HepG2 (cell line): ENCODE measurements at regions not wholly inside any gene's neighbourhood (a gene's known extent, or its start where the extent isn't known, plus 50 kb on each side); places are given as distances from the start of the nearest gene placed in this dataset.

Source experiments
- ATAC-seq: fragments of 200-7000 bp; cut with Tn5 transposase; 3 replicates; pipeline ENCODE4 v1.9.1; 2020; ENCODE audit warnings: mild to moderate bottlenecking, moderate library complexity
- BruUV-seq: library from RNA; stranded (reverse); fragments of 400-500 nt; replicated peaks from 2 replicates; lab custom pipeline; 2021; lab: Mats Ljungman, UMichigan
- CTCF ChIA-PET: fragments of 300-600 bp; formaldehyde crosslinking; extraction: SDS; loops from one replicate; lab custom pipeline; 2021; ENCODE audit warnings: low total read pairs, inconsistent platforms, low intra/inter-chr PET ratio; lab: Yijun Ruan, JAX
- POLR2A ChIA-PET: fragments of 350-600 bp; sonication (Branson Sonifier 250); formaldehyde crosslinking; loops from one replicate; lab custom pipeline; 2020; ENCODE audit warnings: antibody characterized with exemption, inconsistent platforms; lab: Yijun Ruan, JAX
- DNase-seq: peaks from one replicate; pipeline ENCODE4 v3.0.0-alpha.2; 2015; ENCODE audit warnings: low spot score
- FAIRE-seq: peaks from 3 replicates; lab custom pipeline; 2011; peaks lifted over from hg19 to GRCh38; lab: Jason Lieb, UNC
- H2AFZ ChIP-seq: one replicate; pipeline ENCODE4 v1.6.1; 2011; ENCODE audit warnings: low read length, inconsistent platforms
- H3K27ac ChIP-seq: fragments of 300-600 bp; 3 replicates; pipeline ENCODE4 v1.8.0; 2011; ENCODE audit warnings: mixed run types, mild to moderate bottlenecking, mixed read lengths, low read length, inconsistent platforms; ENCODE audit not compliant: insufficient read depth; ENCODE audit errors: extremely low read length
- H3K27me3 ChIP-seq, 2 experiments: fragments of 200-600 bp in 1 of 2; 2 replicates in 1 of 2; 3 replicates in 1 of 2; pipeline versions ENCODE4 v1.6.0 to v1.8.0; 2011; ENCODE audit warnings: low read length in 2 of 2, mild to moderate bottlenecking in 2 of 2, moderate library complexity in 2 of 2, inconsistent platforms in 1 of 2; ENCODE audit not compliant: insufficient read depth in 2 of 2, control insufficient read depth in 1 of 2
- H3K36me3 ChIP-seq, 2 experiments: fragments of 200-600 bp in 1 of 2; replicated peaks in 1 of 2; 2 replicates in 1 of 2; 3 replicates in 1 of 2; pipeline versions ENCODE4 v1.5.1 to v1.8.0; 2011; ENCODE audit warnings: low read length in 2 of 2, inconsistent platforms in 1 of 2; ENCODE audit not compliant: insufficient read depth in 2 of 2, control insufficient read depth in 1 of 2
- H3K4me1 ChIP-seq: 2 replicates; pipeline ENCODE4 v1.5.1; 2012; ENCODE audit warnings: low read length, inconsistent platforms; ENCODE audit not compliant: insufficient read depth
- H3K4me2 ChIP-seq: 2 replicates; pipeline ENCODE4 v1.6.0; 2011; ENCODE audit warnings: low read depth, low read length, inconsistent platforms
- H3K4me3 ChIP-seq, 3 experiments: fragments of 200-600 bp in 1 of 3; sonication (generic), shearing (Covaris generic) in 1 of 3; replicated peaks in 1 of 3; 2 replicates each; pipeline ENCODE4 v1.5.1; 2011 to 2016; ENCODE audit warnings: low read length in 3 of 3, inconsistent platforms in 2 of 3, low read depth in 2 of 3, mild to moderate bottlenecking in 2 of 3, control low read depth in 1 of 3, mixed read lengths in 1 of 3; ENCODE audit not compliant: insufficient read depth in 1 of 3
- H3K79me2 ChIP-seq: one replicate; pipeline ENCODE4 v1.6.1; 2011; ENCODE audit warnings: low read length, inconsistent platforms; ENCODE audit not compliant: insufficient read depth
- H3K9ac ChIP-seq: 2 replicates; pipeline ENCODE4 v1.6.0; 2011; ENCODE audit warnings: mild to moderate bottlenecking, low read depth, low read length, inconsistent platforms; ENCODE audit not compliant: insufficient read depth
- H3K9me3 ChIP-seq: 2 replicates; pipeline ENCODE4 v1.5.1; 2012; ENCODE audit warnings: mild to moderate bottlenecking, low read length
- H4K20me1 ChIP-seq: 2 replicates; pipeline ENCODE4 v1.6.0; 2011; ENCODE audit warnings: inconsistent platforms, mild to moderate bottlenecking, low read length, moderate library complexity; ENCODE audit not compliant: insufficient read depth
- RAD21 ChIP-seq: fragments of 450-650 bp; formaldehyde crosslinking; IDR thresholded peaks from 2 replicates; pipeline ENCODE4 v1.5.0; 2020; ENCODE audit warnings: mild to moderate bottlenecking
- SMC3 ChIP-seq: IDR thresholded peaks from 2 replicates; pipeline ENCODE4 v1.6.1; 2011; ENCODE audit warnings: low read length, improper control_type of control experiment
- ZFP36L1 ChIP-seq: sonication (generic); formaldehyde crosslinking; IDR thresholded peaks from 2 replicates; pipeline ENCODE4 v1.8.0; 2022; ENCODE audit warnings: mild to moderate bottlenecking, missing genetic modification reagents, moderate library complexity
- ZFP41 ChIP-seq: sonication (generic); formaldehyde crosslinking; IDR thresholded peaks from 2 replicates; pipeline ENCODE4 v1.4.0; 2020; ENCODE audit warnings: mild to moderate bottlenecking, missing genetic modification reagents, borderline replicate concordance
- WGBS: methylation state at CpG from one replicate; pipeline ENCODE4 v1.1.6; 2017; ENCODE audit warnings: low lambda C conversion rate; 5-methylcytosine and 5-hydroxymethylcytosine counted together
- in situ Hi-C: cut with HindIII; loops from 2 replicates; pipeline ENCODE4 v1.10.0; 2017; ENCODE audit warnings: low pct_unique_long_range_greater_than_20kb; ENCODE audit not compliant: extremely low pct_ligation_motif_present
- intact Hi-C: fragments of 100-400 bp; cut with micrococcal nuclease; formaldehyde crosslinking; loops from one replicate; pipeline ENCODE4 v1.10.0; 2022; ENCODE audit not compliant: unreplicated experiment
- TF ChIP-seq, protein P1 (sequence below): sonication (generic); formaldehyde crosslinking; IDR thresholded peaks from 2 replicates; pipeline ENCODE4 v1.5.0; 2020; ENCODE audit warnings: mild to moderate bottlenecking, missing genetic modification reagents, moderate library complexity
- TF ChIP-seq, protein P2 (sequence below): sonication (generic); formaldehyde crosslinking; IDR thresholded peaks from 2 replicates; pipeline ENCODE4 v1.8.1; 2022; ENCODE audit warnings: low read depth, mild to moderate bottlenecking, missing genetic modification reagents
- TF ChIP-seq, protein P3 (sequence below): sonication (generic); formaldehyde crosslinking; IDR thresholded peaks from 2 replicates; pipeline ENCODE4 v1.5.1; 2020; ENCODE audit warnings: mild to moderate bottlenecking, missing genetic modification reagents
- TF ChIP-seq, protein P4 (sequence below): sonication (generic); formaldehyde crosslinking; IDR thresholded peaks from 2 replicates; pipeline ENCODE4 v1.5.1; 2020; ENCODE audit warnings: mild to moderate bottlenecking, missing genetic modification reagents, borderline replicate concordance

DNA sequence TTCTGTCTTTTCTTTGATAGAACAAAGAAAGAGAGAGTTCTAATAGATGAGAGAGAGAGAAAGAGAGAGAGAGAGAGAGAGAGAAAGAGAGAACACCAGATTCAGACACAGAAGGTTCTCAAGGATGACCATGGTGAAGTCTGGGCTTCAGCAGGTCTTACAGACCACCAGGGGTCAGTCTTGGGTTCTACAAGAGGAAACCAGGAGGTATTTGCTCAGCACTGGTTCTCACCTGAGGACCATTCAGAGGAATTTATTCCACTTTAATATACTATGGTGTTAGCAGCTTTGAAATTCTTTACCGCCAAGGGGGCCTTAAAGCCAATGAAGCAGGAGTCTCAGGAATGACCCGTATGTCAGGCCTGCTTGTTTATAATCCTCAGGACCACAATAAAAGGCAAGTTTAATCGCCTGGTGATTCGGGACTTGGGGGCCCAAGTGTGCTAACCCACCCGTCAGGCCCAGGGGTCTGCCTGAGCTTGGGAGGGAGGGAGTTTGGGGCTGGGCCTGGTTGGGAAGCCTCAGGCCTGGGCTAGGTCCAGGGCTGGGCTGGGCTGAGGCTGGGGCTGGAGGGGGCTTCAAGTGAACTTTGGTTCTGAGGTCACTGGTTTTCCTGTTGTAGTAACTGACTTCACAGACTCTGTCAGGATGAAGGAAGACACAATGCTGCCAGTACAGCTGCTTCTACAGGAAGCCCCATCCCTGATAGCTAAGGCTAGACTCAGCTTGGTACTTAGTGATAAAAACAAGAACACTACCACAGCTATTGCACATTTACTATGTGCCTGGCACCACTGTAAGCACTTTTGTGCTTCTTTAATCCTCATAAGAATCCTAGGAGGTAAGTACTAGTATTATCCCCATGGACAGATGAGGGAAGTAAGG is 179.2 kb upstream of the ZBED5 start:
- DNase-seq (peak; percentile 64), FAIRE-seq (peak; percentile 75), ATAC-seq (peak; percentile 89)
- Histone ChIP-seq H2AFZ (no peak overlapping the region), H3K36me3 (no peaks in the 10 kb centered on the region), H4K20me1 (no peaks in the 10 kb centered on the region), H3K9me3 (no peaks in the 10 kb centered on the region), H3K27me3 (peaks cover 2 to 3% of the 10 kb centered on the region in 2 experiments; a peak in 4 of 5 replicates), H3K4me1 (no peaks in the 10 kb centered on the region), H3K4me3 (no peak overlapping the region), H3K9ac (no peak overlapping the region), H3K79me2 (no peaks in the 10 kb centered on the region), H3K27ac (no peak overlapping the region), H3K4me2 (no peak overlapping the region)
- in situ Hi-C loops = no loop called here
- no TSS peak for BruUV-seq
- intact Hi-C loops = loop anchor here (2.0 kb wide), 1 partner anchor 230 kb away; no protein-coding TSS in a partner anchor
- POLR2A ChIA-PET = no interaction called here
- CTCF ChIA-PET = interaction anchor here (0.7 to 2.0 kb wide), 4 partner anchors 121 to 754 kb away, joined by 3 to 12 read pairs (median 6); no protein-coding TSS in a partner anchor
- 35% methylated on average over 5 of the region's 5 CpGs for WGBS
- TF ChIP-seq, protein P1, sequence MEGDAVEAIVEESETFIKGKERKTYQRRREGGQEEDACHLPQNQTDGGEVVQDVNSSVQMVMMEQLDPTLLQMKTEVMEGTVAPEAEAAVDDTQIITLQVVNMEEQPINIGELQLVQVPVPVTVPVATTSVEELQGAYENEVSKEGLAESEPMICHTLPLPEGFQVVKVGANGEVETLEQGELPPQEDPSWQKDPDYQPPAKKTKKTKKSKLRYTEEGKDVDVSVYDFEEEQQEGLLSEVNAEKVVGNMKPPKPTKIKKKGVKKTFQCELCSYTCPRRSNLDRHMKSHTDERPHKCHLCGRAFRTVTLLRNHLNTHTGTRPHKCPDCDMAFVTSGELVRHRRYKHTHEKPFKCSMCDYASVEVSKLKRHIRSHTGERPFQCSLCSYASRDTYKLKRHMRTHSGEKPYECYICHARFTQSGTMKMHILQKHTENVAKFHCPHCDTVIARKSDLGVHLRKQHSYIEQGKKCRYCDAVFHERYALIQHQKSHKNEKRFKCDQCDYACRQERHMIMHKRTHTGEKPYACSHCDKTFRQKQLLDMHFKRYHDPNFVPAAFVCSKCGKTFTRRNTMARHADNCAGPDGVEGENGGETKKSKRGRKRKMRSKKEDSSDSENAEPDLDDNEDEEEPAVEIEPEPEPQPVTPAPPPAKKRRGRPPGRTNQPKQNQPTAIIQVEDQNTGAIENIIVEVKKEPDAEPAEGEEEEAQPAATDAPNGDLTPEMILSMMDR = peak; percentile 68
- TF ChIP-seq, protein P2, sequence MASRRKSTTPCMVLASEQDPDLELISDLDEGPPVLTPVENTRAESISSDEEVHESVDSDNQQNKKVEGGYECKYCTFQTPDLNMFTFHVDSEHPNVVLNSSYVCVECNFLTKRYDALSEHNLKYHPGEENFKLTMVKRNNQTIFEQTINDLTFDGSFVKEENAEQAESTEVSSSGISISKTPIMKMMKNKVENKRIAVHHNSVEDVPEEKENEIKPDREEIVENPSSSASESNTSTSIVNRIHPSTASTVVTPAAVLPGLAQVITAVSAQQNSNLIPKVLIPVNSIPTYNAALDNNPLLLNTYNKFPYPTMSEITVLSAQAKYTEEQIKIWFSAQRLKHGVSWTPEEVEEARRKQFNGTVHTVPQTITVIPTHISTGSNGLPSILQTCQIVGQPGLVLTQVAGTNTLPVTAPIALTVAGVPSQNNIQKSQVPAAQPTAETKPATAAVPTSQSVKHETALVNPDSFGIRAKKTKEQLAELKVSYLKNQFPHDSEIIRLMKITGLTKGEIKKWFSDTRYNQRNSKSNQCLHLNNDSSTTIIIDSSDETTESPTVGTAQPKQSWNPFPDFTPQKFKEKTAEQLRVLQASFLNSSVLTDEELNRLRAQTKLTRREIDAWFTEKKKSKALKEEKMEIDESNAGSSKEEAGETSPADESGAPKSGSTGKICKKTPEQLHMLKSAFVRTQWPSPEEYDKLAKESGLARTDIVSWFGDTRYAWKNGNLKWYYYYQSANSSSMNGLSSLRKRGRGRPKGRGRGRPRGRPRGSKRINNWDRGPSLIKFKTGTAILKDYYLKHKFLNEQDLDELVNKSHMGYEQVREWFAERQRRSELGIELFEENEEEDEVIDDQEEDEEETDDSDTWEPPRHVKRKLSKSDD (CRISPR knock-in tag) = no peak
- TF ChIP-seq ZFP36L1 (CRISPR knock-in tag) (no peak), SMC3 (peak; percentile 82), RAD21 (CRISPR knock-in tag) (0 out of 2 replicates have a peak, but pooled peaks have one; percentile 29), ZFP41 (CRISPR knock-in tag) (no peak)
- TF ChIP-seq, protein P3, sequence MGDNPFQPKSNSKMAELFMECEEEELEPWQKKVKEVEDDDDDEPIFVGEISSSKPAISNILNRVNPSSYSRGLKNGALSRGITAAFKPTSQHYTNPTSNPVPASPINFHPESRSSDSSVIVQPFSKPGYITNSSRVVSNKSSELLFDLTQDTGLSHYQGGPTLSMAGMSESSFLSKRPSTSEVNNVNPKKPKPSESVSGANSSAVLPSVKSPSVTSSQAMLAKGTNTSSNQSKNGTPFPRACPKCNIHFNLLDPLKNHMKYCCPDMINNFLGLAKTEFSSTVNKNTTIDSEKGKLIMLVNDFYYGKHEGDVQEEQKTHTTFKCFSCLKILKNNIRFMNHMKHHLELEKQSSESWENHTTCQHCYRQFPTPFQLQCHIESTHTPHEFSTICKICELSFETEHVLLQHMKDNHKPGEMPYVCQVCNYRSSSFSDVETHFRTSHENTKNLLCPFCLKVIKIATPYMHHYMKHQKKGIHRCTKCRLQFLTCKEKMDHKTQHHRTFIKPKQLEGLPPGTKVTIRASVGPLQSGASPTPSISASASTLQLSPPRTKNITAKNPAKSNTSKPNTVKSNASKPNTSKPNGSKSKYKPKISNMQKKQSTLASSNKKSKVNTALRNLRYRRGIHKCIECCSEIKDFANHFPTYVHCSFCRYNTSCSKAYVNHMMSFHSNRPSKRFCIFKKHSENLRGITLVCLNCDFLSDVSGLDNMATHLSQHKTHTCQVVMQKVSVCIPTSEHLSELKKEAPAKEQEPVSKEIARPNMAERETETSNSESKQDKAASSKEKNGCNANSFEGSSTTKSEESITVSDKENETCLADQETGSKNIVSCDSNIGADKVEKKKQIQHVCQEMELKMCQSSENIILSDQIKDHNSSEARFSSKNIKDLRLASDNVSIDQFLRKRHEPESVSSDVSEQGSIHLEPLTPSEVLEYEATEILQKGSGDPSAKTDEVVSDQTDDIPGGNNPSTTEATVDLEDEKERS (CRISPR knock-in tag) = no peak
- TF ChIP-seq, protein P4, sequence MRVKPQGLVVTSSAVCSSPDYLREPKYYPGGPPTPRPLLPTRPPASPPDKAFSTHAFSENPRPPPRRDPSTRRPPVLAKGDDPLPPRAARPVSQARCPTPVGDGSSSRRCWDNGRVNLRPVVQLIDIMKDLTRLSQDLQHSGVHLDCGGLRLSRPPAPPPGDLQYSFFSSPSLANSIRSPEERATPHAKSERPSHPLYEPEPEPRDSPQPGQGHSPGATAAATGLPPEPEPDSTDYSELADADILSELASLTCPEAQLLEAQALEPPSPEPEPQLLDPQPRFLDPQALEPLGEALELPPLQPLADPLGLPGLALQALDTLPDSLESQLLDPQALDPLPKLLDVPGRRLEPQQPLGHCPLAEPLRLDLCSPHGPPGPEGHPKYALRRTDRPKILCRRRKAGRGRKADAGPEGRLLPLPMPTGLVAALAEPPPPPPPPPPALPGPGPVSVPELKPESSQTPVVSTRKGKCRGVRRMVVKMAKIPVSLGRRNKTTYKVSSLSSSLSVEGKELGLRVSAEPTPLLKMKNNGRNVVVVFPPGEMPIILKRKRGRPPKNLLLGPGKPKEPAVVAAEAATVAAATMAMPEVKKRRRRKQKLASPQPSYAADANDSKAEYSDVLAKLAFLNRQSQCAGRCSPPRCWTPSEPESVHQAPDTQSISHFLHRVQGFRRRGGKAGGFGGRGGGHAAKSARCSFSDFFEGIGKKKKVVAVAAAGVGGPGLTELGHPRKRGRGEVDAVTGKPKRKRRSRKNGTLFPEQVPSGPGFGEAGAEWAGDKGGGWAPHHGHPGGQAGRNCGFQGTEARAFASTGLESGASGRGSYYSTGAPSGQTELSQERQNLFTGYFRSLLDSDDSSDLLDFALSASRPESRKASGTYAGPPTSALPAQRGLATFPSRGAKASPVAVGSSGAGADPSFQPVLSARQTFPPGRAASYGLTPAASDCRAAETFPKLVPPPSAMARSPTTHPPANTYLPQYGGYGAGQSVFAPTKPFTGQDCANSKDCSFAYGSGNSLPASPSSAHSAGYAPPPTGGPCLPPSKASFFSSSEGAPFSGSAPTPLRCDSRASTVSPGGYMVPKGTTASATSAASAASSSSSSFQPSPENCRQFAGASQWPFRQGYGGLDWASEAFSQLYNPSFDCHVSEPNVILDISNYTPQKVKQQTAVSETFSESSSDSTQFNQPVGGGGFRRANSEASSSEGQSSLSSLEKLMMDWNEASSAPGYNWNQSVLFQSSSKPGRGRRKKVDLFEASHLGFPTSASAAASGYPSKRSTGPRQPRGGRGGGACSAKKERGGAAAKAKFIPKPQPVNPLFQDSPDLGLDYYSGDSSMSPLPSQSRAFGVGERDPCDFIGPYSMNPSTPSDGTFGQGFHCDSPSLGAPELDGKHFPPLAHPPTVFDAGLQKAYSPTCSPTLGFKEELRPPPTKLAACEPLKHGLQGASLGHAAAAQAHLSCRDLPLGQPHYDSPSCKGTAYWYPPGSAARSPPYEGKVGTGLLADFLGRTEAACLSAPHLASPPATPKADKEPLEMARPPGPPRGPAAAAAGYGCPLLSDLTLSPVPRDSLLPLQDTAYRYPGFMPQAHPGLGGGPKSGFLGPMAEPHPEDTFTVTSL (CRISPR knock-in tag) = no peak
